Stimulated activated CD8-positive, alpha-beta memory T cell treated with anti-CD3 and anti-CD28 coated beads, Interleukin-4, amount 100 ng/mL, for 24 hours (primary cell): ENCODE measurements at regions not wholly inside any gene's neighbourhood (a gene's known extent, or its start where the extent isn't known, plus 50 kb on each side); places are given as distances from the start of the nearest gene placed in this dataset.
"Not testable (repeated sequence)": the region's sequence is repeated elsewhere in the genome, so short reads cannot be mapped to it uniquely, and the experiment has no call there.

ENCODE experiments used
- DNase-seq: peaks from one replicate; pipeline ENCODE4 v3.0.0-alpha.2; 2020; ENCODE audit warnings: low read depth

GRCh38 chr2:153307223-153307622 lies 171.3 kb downstream of the RPRM start:
- no peak for DNase-seq

DNA sequence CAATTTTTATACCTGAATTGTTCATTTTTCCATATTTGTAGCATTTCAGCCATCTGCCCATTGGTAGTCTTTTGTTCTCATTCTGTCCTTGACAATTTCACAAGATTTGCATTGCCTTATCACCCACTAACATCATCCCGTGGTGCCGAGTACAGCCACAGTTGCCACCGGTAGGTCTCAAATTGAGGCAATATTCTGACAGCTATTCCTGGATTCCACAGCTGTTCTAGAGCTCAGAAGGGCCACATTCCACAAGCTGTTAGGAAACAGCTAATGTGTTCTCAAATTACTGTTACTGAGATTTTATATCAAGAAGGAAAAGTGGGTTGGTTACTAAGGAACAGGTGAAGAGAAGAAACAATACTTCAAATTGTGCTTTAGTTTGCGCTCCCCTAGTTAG lies 178.8 kb downstream of the RPRM start:
- no peak for DNase-seq

- DNase-seq = no peak
These were observed 179.3 kb downstream of the RPRM start for GRCh38 chr2:153299217-153299616.

- no peak for DNase-seq
These were observed 184.3 kb downstream of the RPRM start for GRCh38 chr2:153294199-153294786.

- no peak for DNase-seq
These were observed 186.8 kb downstream of the RPRM start for GRCh38 chr2:153291718-153292117.

DNA sequence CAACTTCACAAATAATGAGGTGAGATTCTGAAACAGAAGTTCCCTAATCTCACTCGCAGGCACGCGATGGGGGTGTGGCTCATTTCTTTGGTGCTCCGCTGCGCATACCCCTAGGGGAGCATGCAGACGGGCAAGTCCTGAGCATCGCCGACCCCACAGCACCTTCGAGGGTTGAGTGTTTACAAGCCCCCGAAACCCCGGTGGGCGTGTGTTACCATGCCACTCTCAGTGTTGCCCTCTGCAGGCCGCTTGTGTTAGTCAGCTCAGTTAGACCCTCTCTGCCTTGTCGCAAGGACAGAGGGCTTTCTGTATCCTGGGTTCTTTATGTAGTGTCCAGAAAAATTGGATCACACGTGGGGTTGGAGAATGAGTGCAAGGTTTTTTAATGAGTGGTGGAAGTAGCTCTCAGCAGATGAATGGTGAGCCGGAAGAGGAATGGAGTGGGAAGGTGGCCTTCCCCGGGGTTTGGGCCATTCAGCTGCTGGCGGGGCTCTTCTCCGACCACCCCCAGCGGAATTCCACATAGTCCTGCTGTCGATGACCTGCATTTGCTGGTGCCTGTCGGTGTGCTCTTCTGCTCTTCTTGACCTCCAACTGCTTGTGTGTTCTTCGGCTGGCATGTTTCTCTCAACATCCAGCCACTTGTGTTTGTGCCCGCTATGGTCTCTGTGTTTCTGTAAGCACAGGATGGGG lies 191.3 kb downstream of the RPRM start:
- peak; percentile 11 for DNase-seq

- no peak for DNase-seq
These were observed 209.6 kb downstream of the RPRM start for GRCh38 chr2:153268941-153269461.

GRCh38 chr2:153256876-153257275 lies 221.7 kb downstream of the RPRM start:
- DNase-seq = not testable (repeated sequence)

- not testable (repeated sequence) for DNase-seq
These were observed 231.9 kb downstream of the RPRM start for GRCh38 chr2:153246636-153247035.

GRCh38 chr2:153235516-153235915 lies 243.0 kb downstream of the RPRM start:
- no peak for DNase-seq

GRCh38 chr2:153232464-153232863 lies 246.1 kb downstream of the RPRM start:
- DNase-seq = no peak

GRCh38 chr2:153230977-153231376 lies 247.6 kb downstream of the RPRM start:
- no peak for DNase-seq

GRCh38 chr2:153228904-153229303 lies 249.7 kb downstream of the RPRM start:
- DNase-seq = no peak

DNA sequence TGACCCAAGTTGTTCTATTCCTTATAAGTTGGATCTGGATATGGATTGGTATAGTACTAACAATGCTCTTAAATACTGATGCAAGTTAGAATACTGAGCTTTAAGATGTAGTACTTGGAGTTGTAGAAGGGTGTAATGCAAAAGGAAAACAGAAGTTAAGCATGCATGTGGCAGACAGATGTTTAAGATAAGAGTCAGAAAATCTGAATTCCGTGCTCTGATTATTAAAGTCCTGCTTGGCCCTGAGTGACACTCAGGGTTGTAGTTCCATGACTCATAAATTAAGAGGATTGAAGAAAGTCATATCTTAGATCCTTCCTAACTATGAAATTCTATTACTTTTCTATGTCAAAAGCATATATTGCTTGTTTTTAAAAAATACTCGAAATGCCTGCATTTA lies 250.6 kb downstream of the RPRM start:
- no peak for DNase-seq

DNA sequence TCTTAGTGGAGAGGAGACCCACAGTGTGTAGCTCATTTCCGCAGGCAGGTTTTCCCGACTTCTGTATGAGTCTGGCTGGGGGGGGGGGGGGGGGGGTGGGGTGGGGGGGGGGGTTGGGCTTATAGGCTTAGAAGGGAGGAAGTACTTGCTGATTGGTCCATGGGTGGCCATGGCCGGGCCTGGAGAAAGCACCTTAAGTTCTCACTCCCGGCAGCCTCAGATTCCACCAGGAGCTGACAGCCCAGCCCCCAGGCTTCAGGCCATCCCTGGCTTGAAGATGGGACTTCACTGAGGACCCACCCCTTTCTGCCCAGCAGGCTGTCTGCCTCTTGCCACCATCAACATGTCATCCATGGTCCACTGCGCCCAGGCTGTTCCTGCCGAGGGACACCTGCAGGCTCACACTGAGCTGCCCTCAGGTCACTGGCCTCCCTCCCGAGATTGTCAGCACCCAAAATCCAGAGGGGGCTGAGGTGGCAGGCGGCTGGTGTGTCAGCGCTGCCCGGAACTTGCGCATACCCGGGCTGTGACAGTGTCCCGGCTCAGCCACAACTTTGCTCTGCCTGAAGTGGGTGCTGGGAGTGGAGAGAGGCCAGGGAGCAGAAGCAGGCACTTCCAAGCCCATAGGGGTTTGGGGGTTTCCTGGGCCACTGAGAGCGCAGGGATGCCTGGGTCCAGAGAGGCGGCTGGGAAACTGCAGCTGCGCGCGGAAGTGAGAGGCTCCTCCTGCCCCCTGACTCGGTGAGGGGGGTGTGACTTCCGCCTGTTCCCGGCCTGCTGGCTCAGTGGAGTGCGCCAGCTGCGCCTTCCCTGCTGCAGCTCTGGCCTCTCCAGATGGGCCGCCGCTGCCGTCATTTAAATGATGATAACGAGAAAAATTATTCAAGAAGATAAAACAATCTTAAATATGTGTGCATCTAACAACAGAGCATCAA lies 256.1 kb downstream of the RPRM start:
- DNase-seq = no peak

DNA sequence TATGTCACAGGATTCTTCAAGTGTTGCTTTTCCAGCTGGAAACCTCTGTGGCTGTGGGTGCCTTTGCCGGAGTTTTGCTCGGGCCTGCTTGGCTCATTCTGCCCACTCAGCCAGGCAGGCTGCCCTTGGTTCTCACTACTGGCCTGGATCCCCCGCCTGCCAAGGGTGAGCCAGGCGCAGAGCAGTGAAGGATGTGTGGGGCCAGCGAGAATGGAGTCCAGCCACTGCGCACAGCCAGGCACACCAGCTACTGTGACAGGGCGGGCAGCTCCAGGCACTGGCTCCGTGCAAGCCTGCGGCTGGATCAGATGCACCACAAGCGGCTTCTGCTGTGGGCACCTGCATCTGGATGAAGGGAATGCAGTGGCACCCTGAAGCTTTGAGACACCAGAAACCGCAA lies 257.1 kb downstream of the RPRM start:
- no peak for DNase-seq

- no peak for DNase-seq
These were observed 257.5 kb downstream of the RPRM start for GRCh38 chr2:153221087-153221486.

DNA sequence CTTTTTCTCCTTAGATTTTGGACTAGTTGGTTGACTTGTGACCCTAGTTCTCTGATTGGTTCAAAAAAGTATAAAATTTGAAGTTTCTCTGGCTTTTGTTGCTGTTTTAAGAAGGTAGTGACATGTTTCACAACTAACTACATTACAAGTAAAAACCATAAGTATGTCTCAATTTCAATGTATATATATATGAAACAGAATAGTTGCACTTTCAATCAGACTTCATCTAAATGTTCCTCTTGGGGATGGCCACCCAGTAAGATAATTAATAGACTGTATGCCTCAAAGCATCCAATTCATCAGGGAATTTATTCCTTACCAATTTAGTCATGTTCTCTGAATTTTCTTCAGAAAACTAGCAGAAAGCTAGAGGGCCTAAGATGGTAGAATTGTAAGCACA lies 259.7 kb downstream of the RPRM start:
- DNase-seq = no peak

GRCh38 chr2:153214337-153214736 lies 264.2 kb downstream of the RPRM start:
- DNase-seq = no peak

- DNase-seq = no peak
These were observed 265.5 kb downstream of the RPRM start for GRCh38 chr2:153213022-153213421.

GRCh38 chr2:153197402-153198386 lies 280.9 kb downstream of the RPRM start:
- DNase-seq = no peak
